Peyer's patch (tissue), 4 donors: ENCODE measurements at regions not wholly inside any gene's neighbourhood (a gene's known extent, or its start where the extent isn't known, plus 50 kb on each side); places are given as distances from the start of the nearest gene placed in this dataset.
"Not testable (repeated sequence)": the region's sequence is repeated elsewhere in the genome, so short reads cannot be mapped to it uniquely, and the experiment has no call there.

Source experiments
- DNase-seq, 3 donors: peaks; one replicate each; pipeline ENCODE4 v3.0.0-alpha.2; 2017 to 2019
- H3K27ac ChIP-seq, 4 donors: fragments of 200-600 bp; sonication (generic); one replicate each; pipeline ENCODE4 v1.5.1; 2016 to 2019
- H3K27me3 ChIP-seq, 2 donors: fragments of 200-600 bp; sonication (generic); one replicate each; pipeline ENCODE4 v1.5.1; 2019
- H3K36me3 ChIP-seq, 3 donors: fragments of 200-600 bp; sonication (generic); one replicate each; pipeline ENCODE4 v1.5.1; 2016 to 2019
- H3K4me1 ChIP-seq, 4 donors: fragments of 200-600 bp; sonication (generic); one replicate each; pipeline ENCODE4 v1.5.1; 2016 to 2019
- H3K4me3 ChIP-seq, 4 donors: fragments of 200-600 bp; sonication (generic); 1 replicate in 3 of 4; 2 replicates in 1 of 4; pipeline ENCODE4 v1.5.1; 2016 to 2019; ENCODE audit warnings: mild to moderate bottlenecking in 1 of 4
- H3K9me3 ChIP-seq, 4 donors: fragments of 200-600 bp; sonication (generic); one replicate each; pipeline ENCODE4 v1.5.1; 2016 to 2019; ENCODE audit warnings: mild to moderate bottlenecking in 1 of 4
- CTCF ChIP-seq, 6 experiments: fragments of 450-650 bp in 4 of 6; fragments of 200-600 bp in 2 of 6; sonication (generic) in 1 of 6; IDR thresholded peaks; one replicate each; pipeline ENCODE4 v1.5.1; 2017 to 2019; ENCODE audit warnings: antibody characterized with exemption in 6 of 6, mild to moderate bottlenecking in 3 of 6, moderate library complexity in 1 of 6
- POLR2A ChIP-seq, 2 donors: fragments of 450-650 bp; IDR thresholded peaks; one replicate each; pipeline ENCODE4 v1.5.1; 2017; ENCODE audit warnings: antibody characterized with exemption in 2 of 2, mild to moderate bottlenecking in 2 of 2, moderate library complexity in 2 of 2

GRCh38 chr4:81590596-81590995 lies 118.9 kb upstream of the RASGEF1B start:
- no peak overlapping the region for H3K27ac ChIP-seq
- H3K36me3 ChIP-seq, result no peaks in the 10 kb centered on the region
- H3K4me3 ChIP-seq, result no peak overlapping the region
- no peaks in the 10 kb centered on the region for H3K9me3 ChIP-seq
- DNase-seq, result no peak
- H3K27me3 ChIP-seq, result no peaks in the 10 kb centered on the region
- TF ChIP-seq CTCF (IDR thresholded peaks at IDR 0.05) (no peak), POLR2A (IDR thresholded peaks at IDR 0.05) (no peak)
- H3K4me1 ChIP-seq, result peaks cover 0 to 7% (median 0%) of the 10 kb centered on the region in 4 donors

- no peak overlapping the region for H3K4me3 ChIP-seq
- H3K9me3 ChIP-seq, result no peaks in the 10 kb centered on the region
- DNase-seq, result no peak
- H3K27ac ChIP-seq, result no peak overlapping the region
- H3K27me3 ChIP-seq, result no peaks in the 10 kb centered on the region
- no peaks in the 10 kb centered on the region for H3K36me3 ChIP-seq
- H3K4me1 ChIP-seq, result peaks cover 0 to 7% (median 0%) of the 10 kb centered on the region in 4 donors
- no peak for TF ChIP-seq POLR2A (IDR thresholded peaks at IDR 0.05)
- TF ChIP-seq CTCF (IDR thresholded peaks at IDR 0.05), result no peak
Observed at GRCh38 chr4:81589262-81589661, 117.6 kb upstream of the RASGEF1B start.

- no peak overlapping the region for H3K27ac ChIP-seq
Observed at GRCh38 chr4:81586706-81587105, 115.0 kb upstream of the RASGEF1B start.

DNA sequence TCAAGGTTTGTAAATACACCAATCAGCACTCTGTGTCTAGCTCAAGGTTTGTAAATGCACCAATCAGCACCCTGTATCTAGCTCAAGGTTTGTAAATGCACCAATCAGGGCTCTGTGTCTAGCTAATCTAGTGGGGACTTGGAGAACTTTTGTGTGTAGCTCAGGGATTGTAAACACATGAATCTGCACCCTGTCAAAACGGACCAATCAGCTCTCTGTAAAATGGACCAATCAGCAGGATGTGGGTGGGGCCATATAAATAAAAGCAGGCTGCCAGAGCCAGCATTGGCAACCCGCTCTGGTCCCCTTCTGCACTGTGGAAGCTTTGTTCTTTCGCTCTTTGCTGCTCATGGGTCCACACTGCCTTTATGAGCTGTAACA lies 109.3 kb upstream of the RASGEF1B start:
- not testable (repeated sequence) for H3K4me1 ChIP-seq, H3K9me3 ChIP-seq, DNase-seq, H3K27ac ChIP-seq, H3K36me3 ChIP-seq, H3K4me3 ChIP-seq, H3K27me3 ChIP-seq

More at GRCh38 chr4:81586706-81587105, 115.0 kb upstream of the RASGEF1B start:
- Histone ChIP-seq H3K27me3 (no peaks in the 10 kb centered on the region), H3K36me3 (no peaks in the 10 kb centered on the region), H3K4me3 (no peak overlapping the region), H3K9me3 (no peaks in the 10 kb centered on the region), H3K4me1 (no peaks in the 10 kb centered on the region)
- TF ChIP-seq POLR2A (IDR thresholded peaks at IDR 0.05) (no peak), CTCF (IDR thresholded peaks at IDR 0.05) (no peak)
- DNase-seq, result no peak

GRCh38 chr4:81580346-81580993 lies 108.8 kb upstream of the RASGEF1B start:
- no peaks in the 10 kb centered on the region for H3K27me3 ChIP-seq
- TF ChIP-seq CTCF (IDR thresholded peaks at IDR 0.05) (no peak), POLR2A (IDR thresholded peaks at IDR 0.05) (no peak)
- H3K9me3 ChIP-seq, result no peaks in the 10 kb centered on the region
- no peaks in the 10 kb centered on the region for H3K36me3 ChIP-seq
- H3K4me3 ChIP-seq, result no peak overlapping the region
- no peak for DNase-seq
- H3K27ac ChIP-seq, result no peak overlapping the region
- no peaks in the 10 kb centered on the region for H3K4me1 ChIP-seq

GRCh38 chr4:81577392-81577791 lies 105.7 kb upstream of the RASGEF1B start:
- H3K9me3 ChIP-seq, result no peaks in the 10 kb centered on the region
- TF ChIP-seq CTCF (IDR thresholded peaks at IDR 0.05), result no peak
- no peak for TF ChIP-seq POLR2A (IDR thresholded peaks at IDR 0.05)
- H3K4me3 ChIP-seq, result no peak overlapping the region
- no peaks in the 10 kb centered on the region for H3K36me3 ChIP-seq
- H3K4me1 ChIP-seq, result peaks cover 0 to 5% (median 0%) of the 10 kb centered on the region in 4 donors
- H3K27ac ChIP-seq, result no peak overlapping the region
- no peak for DNase-seq
- H3K27me3 ChIP-seq, result no peaks in the 10 kb centered on the region
